Activated CD4-positive, alpha-beta T cell treated with anti-CD3 and anti-CD28 coated beads, Interleukin-2, amount 50 U/mL, for 24 hours (primary cell): ENCODE measurements at regions not wholly inside any gene's neighbourhood (a gene's known extent, or its start where the extent isn't known, plus 50 kb on each side); places are given as distances from the start of the nearest gene placed in this dataset.

Source experiments
- DNase-seq, 2 donors: peaks; one replicate each; pipeline ENCODE4 v3.0.0-alpha.2; 2020; ENCODE audit warnings: low read depth in 1 of 2, low spot score in 1 of 2

DNA sequence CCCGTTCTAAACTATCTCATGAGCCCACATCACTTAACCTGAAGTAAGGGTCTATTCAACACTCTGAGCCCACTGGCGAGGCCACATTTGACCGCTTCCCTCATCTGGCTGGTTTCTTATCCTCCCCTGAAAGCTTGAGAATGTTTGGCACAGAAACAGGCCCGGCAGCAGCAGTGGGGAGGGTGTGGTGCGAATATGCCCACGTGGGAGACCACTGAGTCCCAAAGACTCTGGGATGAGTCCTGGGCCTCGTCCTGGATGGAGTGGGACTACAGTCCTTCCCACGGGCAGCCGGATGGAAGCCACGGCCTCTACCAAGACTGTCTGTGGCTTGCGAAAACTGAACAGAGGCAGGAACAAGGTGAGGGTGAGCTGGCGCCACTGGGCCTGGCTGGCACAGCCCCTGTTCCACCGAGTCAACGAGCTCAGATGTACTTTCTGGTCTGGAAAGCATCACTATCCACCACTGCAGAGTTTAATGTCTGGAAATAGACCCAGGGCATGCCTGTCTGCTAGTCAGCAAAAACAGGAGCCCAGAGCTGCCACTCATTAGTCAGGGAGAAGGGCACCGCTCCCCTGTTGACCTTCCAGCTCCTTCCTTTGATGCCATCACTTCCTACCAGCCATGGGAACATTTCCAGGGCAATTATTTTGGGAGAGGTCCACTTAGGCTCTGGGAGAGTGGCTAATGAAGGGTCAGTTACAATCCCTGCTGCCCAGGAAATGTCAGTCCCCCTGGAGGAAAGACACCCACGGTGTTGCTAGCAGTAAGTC, 386.6 kb downstream of the MATN1 start:
- no peak for DNase-seq

DNA sequence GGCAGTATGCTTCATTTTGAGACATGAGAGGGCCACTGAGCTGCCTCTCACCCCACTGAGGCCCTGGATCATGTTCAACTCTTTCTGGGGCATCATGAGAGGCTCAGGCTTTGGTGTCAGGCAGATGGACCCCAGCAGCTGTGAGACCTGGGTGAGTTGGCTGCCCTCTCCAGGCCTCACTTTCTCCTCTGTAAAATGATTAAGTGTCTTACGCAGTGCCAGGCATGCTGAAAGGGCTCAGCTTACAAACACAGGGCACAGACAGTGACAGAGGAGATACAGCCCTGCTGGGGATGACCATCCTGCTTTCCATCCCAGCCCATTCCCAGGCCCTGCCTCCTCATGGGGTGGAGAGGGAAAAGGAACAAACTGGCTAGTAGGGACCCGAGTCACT, 387.4 kb downstream of the MATN1 start:
- no peak for DNase-seq

DNA sequence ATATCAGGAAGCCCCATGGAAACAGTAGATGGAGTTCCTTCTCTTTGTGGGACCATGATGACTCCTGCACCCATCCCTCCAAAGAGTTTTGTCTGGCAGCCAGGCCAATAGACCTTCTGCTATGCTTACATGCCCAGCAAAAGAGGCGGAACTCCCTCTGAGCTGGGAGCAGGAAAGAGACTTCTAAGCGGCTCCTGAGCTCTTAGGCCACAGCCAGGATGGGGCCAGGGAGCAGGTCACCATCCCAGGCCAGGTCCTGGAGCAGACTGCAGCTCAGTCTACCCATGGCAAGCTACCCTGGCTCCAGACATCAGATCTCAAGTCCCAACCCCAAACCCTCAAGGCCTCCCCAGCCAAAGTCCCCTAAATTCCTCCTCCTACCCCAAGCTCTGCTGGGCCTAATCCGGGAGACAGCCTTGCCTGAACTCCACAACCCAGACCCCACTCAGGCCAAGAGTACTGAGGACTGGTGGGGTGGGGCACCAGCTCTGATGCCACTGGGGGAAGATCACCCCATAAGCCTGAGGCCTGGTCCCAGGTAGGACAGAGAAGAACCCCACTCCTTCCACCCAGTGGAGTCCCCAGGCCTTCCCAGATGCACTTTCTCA, 387.9 kb downstream of the MATN1 start:
- DNase-seq = no peak

DNA sequence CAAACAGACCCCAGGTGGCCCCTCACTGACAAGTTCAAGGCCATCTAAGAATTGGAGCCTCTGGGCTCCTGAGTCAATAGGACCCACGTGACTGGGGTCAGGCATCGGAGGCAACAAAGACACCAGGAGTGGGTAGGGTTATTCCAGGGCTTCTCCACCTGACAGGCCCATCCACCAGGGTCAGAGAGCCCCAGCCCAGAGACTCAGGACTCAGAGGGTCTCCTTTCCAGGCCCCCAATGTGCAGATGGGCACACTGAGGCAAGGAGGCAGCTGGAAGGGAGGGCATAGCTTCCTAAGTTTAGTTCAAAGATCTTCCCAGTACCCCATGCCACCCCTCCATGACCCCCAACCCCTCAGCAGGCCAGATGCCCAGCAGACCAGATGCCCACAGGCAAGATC, 388.6 kb downstream of the MATN1 start:
- no peak for DNase-seq

DNA sequence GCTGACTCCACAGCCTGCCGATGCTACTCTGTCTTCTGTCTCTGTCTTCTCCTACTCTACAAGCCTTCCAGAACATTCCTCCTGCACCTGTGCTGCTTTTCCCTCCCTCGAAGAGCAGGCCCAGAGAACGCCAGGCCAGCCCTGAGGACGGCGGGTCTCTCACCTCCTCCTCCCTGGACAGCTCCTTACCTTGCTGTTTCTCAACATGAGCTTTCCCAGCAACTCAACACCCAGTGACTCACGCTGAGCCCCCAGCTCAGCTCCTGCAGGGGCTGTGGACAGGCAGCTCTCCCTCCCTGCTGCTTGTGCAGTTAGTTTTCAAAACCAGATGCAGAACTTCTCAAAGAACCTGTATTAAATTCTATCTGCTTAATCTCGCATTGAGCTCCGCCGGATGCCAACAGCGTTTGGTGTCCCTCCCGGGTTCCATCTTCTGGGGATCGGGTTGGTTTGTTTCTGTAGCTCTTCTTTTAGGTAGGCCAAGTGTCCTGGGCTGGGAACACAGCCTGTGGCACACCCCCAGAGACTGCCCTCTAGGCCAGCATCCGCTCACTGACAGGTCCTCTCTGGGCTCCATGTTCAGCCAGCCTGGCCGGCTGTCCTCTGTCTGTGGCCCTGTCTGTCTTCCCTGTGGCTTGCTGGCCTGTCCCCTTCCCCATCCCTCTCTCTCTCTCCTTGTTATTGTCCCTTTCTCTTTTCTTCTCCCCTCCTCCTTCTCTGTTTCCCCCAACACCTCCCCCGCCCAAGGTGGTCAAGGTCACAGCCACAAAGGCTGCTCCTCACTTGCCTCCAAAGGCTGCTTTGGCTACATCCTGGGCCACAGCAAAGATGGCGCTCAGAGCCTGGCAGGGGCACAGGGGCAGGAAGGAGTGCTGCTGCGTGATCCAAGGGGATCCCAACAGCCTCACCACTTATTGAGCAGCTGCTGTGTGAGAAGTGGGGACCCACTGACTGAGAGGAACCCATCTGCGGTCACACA, 391.0 kb downstream of the MATN1 start:
- no peak for DNase-seq

DNA sequence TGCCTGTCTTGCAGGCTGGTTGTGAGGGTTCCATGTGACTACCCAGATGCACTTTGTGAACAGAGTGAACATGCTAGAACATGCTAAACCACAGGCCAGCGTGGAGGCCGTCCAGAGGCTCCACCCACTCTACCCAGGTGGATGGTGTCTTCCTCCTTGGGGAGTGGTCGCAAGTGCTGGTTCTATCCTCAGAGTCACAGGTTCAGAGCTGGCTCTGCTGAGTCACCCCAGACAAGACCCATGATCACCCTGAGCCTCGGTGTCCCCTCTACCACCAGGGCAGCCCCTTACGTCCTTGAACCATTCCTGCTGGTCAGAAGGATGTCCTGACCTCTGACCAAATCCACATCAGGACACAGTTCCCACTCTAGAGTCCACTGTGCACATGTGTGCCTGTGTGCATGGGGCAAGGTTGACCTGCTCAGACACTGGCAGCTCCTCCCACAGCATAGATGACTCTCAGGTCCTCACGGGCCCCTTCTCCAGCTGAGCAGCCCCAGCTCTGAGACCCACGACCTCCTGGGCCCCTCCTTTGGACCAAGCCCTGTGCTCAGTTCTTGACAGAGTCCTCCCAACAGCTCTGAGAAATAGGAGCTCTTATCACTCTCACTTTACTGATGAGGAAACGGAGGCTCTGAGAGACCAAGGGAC, 391.8 kb downstream of the MATN1 start:
- no peak for DNase-seq

DNA sequence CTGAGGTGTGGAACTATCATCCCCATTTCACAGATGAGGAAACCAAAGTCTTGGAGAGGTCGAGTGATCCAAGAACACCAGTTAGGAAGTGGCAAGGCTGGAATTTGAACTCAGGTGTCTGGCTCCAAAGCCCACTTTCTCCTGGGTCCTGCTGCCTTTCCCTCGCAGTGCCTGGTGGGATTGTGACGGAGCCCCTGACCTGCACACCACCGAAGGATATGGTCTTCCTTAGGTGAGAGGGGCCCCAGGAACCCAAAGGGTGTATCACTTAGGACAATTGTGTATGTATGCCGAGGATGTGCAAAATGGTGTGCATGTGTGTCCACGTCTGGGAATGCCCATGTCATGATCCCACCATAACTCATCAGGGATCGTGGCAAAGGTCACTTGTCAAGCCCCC, 392.7 kb downstream of the MATN1 start:
- DNase-seq = no peak

DNA sequence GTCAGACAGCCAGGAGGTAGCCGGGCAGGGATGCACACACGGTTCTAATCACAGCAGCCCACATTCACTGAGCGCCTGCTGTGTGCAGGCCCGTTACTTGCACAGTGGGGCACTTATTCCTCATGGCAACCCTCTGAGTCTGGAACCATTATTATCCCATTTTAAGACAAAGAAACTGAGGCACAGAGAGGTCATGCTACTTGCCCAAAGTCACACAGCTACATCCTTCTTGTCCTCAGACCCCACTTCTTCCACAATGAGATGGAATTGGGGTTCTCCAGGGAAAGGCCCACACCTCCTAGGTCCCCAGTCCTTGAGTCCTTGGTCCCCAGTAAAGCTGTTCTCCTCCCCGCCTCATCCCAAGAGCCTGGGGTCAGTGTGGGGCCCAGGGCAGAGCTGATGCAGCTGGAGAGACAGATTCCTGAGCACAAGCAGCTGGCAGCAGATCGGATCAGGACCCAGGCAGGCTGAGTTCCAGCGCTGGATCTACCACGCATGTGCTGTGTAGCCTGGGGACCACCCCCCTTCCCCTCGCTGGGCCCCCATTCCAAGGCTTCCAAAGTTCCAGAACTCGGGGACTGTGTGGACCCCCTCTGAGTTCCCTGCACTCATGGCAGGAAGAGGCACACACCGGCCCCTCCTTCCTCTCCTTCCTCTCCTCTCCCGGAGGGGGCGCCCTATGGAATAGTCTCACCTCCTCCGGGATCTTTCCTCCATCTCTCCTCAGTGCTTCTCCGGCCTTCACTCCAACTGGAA, 393.4 kb downstream of the MATN1 start:
- no peak for DNase-seq

DNA sequence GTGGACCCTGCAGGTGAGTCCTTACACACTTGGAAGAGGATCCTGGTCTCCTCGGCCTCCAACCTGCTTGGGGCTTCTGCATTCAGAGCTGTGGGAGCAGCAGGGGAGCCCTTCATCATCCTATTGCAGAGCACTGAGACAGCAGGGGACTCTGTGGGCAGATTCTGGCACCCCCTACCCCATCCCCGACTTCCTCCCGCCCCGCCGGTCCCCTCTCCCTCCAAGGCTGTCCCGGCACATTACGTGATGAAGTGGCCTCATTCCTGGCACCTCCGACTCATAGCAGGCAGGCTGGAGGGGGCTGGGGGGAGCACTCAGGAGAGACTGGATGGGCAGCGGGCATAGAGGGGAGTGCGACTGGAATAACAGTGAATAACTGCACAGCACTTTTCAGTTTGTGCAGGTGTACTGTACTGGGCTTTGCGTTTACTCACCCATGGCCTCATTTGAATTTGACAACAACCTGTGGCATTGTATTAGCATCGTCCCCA, 394.1 kb downstream of the MATN1 start:
- no peak for DNase-seq

DNA sequence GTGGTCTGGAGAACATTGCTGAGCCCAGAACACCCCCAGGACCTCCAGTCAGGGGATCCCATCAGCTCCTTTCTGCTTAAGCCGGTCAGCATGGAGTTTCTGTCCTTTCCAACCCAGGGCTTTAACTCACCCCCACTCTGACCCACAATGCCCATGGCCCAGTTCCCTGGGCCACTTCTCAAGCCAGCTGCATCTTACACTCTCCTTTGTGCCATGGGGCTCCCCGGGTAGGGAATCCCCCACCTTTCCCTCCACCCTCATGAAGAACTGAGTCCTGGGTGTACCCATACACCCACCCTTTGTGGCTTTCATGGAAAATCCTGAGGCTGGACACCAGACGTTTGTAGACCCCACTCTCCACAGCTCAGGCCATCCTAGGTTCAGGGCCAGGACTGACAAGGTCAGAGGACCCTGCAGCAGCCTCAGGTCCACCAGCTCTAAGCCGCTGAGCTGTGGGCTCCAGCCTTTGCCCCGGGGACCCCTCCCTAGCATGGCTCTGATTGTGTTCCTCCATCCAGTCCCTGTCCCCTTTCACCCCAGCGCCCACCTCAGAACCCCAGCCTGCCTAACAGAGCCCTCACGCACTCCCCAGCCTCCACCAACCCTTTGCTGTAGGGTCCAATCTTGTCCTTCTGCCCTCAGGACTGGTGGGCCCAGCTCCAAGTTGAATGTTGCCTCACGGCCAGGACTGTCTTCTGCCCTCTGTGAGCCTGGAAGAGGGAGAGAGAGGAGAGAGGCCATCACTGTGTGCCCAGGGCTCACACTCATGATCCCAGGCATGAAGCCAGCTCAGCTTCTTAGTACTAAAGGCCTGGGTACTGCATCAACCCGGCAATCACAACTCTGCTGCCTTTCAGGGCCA, 394.8 kb downstream of the MATN1 start:
- DNase-seq = no peak

DNA sequence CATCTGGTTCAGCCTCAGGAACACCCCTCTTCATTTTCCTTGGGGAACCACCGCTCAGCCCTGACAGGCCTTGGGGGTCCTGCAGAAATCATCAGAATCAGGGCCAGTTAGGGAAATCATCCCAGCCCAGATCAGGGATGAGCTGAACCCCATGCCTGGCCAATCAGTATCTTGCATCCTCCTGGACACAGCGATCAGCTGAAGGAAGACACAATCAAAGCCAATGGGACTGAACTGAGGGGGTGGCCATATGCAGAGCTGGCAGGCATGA, 395.4 kb downstream of the MATN1 start:
- no peak for DNase-seq

DNA sequence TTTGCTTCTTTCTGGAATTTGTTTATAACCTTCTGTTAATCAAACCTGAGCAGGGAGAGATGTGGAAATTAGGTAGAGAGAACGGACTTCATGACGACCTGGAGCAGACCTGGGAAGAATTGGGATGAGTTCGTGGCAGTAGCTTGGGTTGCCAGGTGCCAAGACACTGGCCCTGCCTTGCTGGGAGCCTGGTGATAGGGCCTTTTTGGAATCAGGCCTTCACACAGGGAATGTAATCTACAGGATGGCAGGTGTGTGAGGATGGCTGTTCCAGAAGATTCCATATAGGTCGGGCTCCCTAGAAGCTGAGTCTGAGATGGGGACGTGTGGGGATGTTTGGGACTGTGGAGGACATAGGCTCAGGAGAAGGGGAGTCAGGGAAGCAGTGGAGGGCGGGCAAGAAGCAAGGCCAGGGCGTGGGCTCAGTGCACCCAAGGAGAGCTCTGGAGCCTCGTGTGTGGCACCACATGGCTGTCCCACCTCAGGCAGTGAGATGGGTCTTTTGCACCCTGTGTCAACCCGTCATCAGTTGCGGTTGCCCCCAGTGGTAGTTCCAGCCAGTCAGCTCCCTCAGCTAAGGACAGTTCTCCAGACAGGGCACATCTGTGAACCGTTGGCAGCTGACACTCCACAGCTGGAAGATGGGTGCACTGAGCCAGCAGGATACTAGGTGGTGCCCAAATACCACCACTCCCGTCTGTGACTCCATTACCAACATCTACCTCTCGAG, 395.9 kb downstream of the MATN1 start:
- no peak for DNase-seq

DNA sequence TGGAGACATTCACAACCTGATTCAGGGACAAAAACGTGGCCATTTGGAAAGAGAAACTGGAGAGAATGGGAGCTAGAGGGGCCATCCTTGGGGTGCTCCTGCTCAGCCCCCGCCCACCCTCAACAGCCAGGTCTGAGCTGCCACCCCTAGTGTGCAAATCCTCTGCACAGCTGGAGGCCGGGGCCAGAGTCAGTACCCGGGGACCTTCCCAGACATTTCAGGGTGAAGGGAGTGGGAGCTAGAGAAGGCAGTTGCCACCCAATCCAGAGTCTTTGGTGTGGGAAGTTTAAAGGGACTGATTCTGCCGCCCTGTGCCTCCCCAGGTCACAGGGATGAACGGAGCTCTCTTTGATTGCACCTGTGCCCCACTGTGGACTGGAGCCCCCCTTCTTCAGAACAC, 397.4 kb downstream of the MATN1 start:
- DNase-seq = no peak

DNA sequence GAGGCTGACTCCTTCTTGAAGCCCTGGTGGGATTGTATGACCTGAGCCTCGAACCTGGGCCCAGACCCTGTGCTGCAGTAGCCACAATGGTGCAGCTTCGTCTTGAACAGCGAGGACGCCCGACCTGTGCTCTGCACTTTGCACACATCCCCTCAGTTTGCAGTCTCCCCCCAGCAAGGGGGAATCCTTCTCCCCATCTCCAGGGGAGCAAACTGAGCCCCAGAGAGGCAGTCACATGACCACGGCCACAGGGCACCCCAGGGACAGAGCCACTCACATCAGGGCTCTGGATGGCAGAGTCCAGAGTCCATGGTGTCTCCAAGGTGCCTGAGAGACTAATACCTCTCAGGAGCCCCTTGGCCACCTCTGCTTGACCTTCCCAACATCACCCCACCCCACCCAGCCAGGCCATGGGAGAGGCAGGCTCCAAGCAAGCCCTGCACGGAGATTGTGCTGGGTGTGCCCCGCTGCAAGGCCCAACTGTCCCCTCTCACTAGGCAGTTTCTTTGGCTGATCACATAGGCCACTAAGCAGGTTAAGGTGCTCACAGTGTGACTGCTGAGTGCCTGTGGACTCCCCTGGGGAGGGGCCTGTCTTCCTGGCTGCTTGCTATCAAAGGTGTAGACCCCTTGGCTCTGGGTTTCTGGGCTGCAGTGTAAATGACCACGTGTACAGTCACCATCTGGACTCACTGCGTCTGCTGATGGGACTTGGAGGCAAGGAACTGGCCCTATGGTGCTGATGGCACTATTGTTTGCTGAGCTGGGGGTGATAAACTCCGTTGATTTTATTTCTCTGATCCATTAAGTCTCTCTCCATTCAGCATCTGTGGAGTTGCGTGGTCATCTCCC, 398.1 kb downstream of the MATN1 start:
- DNase-seq = no peak

DNA sequence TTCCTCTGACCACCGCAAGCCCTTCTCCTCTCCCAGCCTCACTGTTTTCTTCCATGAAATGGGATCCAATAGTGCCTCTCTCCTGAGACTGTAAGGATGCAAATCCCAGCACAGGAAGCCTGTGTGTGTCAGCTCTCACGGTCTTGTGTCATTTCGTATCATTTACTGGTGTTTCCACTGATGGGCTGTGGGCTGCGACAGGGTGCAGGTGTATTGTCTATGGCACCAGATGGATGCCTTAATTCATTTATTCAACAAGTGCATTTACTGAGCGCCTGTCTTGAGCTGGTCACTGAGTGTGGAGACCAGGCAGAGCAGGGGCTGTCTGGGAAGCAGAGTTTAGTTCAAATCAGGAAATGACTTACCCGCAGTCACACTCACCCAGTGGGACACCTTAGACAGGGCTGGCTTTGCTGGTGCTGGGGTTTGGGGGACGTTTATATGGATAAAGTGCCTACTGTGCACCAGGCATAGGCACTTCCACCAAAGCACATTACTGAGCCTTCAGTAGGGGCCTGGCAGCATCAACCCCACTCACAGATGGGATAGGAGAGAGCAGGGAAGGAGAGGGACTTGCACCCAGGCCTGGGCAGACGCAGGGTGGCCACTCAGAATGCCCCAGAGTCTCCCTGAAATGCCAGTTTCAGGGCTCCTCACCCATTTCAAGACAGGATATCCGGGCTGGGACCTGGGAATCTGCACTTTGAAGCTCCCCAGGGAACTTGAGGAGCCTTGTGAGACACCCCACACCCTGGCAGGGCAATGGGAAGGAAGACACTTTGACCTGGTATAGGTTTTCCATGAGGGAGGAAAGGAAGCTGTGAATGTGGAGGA, 398.9 kb downstream of the MATN1 start:
- DNase-seq = no peak

DNA sequence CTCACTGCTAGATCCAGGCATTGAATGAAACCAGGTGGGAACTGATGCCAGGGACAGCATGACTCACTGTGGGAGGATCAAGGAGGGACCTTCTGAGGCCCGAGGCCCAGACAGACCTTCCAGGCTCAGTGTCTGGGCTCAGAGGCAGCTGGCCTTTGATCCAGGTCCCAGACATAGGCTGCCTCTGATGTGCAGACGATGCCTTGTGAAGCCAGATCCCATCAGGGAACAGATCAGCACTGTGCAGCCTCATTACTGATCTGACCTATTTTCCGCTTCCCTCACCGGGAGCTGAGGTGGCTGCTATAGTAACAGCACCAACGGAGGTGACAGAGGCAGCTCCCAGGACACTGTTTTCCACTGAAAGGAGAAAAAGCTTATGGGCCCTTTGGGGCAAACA, 399.5 kb downstream of the MATN1 start:
- no peak for DNase-seq

DNA sequence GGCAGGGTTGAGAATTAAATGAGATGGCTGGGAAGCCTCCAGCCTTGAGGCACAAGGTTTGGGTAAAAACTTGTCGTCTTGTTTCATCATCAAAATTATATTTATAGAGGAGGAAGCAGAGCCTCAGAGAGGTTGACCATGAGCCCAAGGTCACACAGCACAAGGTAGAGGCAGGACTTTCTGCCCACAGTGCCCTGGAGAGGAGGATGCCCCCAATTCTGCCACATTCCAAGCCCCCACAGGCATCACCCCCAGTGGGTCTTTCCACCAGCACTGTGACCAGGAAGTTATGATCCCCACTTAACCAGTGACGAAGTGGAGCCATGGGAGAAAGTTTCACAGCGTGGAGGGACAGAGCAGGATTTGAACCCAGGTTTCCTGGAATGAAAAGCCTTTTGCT, 400.0 kb downstream of the MATN1 start:
- DNase-seq = no peak
